Muscle of leg (tissue), 3 donors: ENCODE measurements at regions not wholly inside any gene's neighbourhood (a gene's known extent, or its start where the extent isn't known, plus 50 kb on each side); places are given as distances from the start of the nearest gene placed in this dataset.
A peak's percentile ranks its signal among the peaks of the same experiment; 100 is the strongest.
"Not testable (repeated sequence)": the region's sequence is repeated elsewhere in the genome, so short reads cannot be mapped to it uniquely, and the experiment has no call there.

Source experiments
- DNase-seq: peaks from one replicate; pipeline ENCODE4 v3.0.0; 2013
- H3K27ac ChIP-seq: one replicate; pipeline ENCODE4 v1.5.1; 2013; ENCODE audit warnings: mild to moderate bottlenecking, low read length, control low read depth
- H3K27me3 ChIP-seq: one replicate; pipeline ENCODE4 v1.6.1; 2013; ENCODE audit warnings: low read length; ENCODE audit not compliant: control insufficient read depth, insufficient read depth
- H3K36me3 ChIP-seq: one replicate; pipeline ENCODE4 v1.6.1; 2013; ENCODE audit warnings: low read length; ENCODE audit not compliant: control insufficient read depth, insufficient read depth
- H3K4me1 ChIP-seq: one replicate; pipeline ENCODE4 v1.6.1; 2013; ENCODE audit warnings: low read length; ENCODE audit not compliant: control insufficient read depth, insufficient read depth
- H3K4me3 ChIP-seq: one replicate; pipeline ENCODE4 v1.5.1; 2013; ENCODE audit warnings: low read length, control low read depth
- H3K9me3 ChIP-seq: replicated peaks from 2 replicates; pipeline ENCODE4 v1.6.1; 2013; ENCODE audit warnings: low read depth, low read length; ENCODE audit not compliant: control insufficient read depth
- WGBS: methylation state at CpG from one replicate; pipeline ENCODE4 v1.1.5; 2013; ENCODE audit warnings: missing lambda C conversion rate; ENCODE audit not compliant: insufficient coverage; 5-methylcytosine and 5-hydroxymethylcytosine counted together

- H3K9me3 ChIP-seq, H3K36me3 ChIP-seq, H3K27me3 ChIP-seq, H3K27ac ChIP-seq, H3K4me1 ChIP-seq, DNase-seq, H3K4me3 ChIP-seq: not testable (repeated sequence)
- WGBS, result 100% methylated on average over 2 of the region's 4 CpGs
Measured at GRCh38 chr6:68085599-68085998, 549.5 kb upstream of the ADGRB3 start.

GRCh38 chr6:68082086-68082485, 553.0 kb upstream of the ADGRB3 start:
- no peaks in the 10 kb centered on the region for H3K4me1 ChIP-seq
- no peaks in the 10 kb centered on the region for H3K36me3 ChIP-seq
- H3K27ac ChIP-seq, result no peak overlapping the region
- H3K9me3 ChIP-seq, result no peaks in the 10 kb centered on the region
- no peak for DNase-seq
- no peaks in the 10 kb centered on the region for H3K27me3 ChIP-seq
- no peak overlapping the region for H3K4me3 ChIP-seq

- H3K4me1 ChIP-seq, result no peaks in the 10 kb centered on the region
Measured at GRCh38 chr6:68080074-68080473, 555.0 kb upstream of the ADGRB3 start.

DNA sequence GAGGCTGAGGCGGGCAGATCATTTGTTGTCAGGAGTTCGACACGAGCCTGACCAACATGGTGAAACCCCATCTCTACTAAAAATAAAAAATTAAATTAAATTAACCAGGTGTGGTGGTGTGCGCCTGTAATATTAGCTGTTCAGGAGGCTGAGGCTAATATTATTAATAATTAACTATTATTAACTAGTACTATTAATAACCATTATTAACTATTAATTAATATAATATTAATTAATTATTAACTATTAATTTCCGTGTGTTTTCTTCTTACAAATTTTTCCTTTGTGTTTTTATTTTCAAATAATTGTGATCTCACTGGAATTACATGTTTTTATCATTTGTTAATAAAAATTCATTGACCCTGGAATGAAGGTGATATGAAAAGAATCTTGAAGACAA, 557.4 kb upstream of the ADGRB3 start:
- H3K4me3 ChIP-seq, result no peak overlapping the region
- H3K36me3 ChIP-seq, result no peaks in the 10 kb centered on the region
- no peaks in the 10 kb centered on the region for H3K27me3 ChIP-seq
- no peak overlapping the region for H3K27ac ChIP-seq
- no peaks in the 10 kb centered on the region for H3K9me3 ChIP-seq
- no peak for DNase-seq
- WGBS, result no CpG with 5 or more reads among the region's 5 CpGs
- H3K4me1 ChIP-seq, result no peaks in the 10 kb centered on the region

More at GRCh38 chr6:68080074-68080473, 555.0 kb upstream of the ADGRB3 start:
- Histone ChIP-seq H3K27me3 (no peaks in the 10 kb centered on the region), H3K4me3 (no peak overlapping the region), H3K27ac (no peak overlapping the region), H3K9me3 (no peaks in the 10 kb centered on the region), H3K36me3 (no peaks in the 10 kb centered on the region)
- WGBS, result no CpG with 5 or more reads among the region's 3 CpGs
- no peak for DNase-seq

- Histone ChIP-seq H3K9me3 (no peaks in the 10 kb centered on the region), H3K27me3 (no peaks in the 10 kb centered on the region), H3K36me3 (no peaks in the 10 kb centered on the region), H3K4me3 (no peak overlapping the region), H3K27ac (no peak overlapping the region), H3K4me1 (no peaks in the 10 kb centered on the region)
- no peak for DNase-seq
Measured at GRCh38 chr6:68071740-68072139, 563.3 kb upstream of the ADGRB3 start.

- H3K27ac ChIP-seq, result no peak overlapping the region
- H3K27me3 ChIP-seq, result no peaks in the 10 kb centered on the region
- no peaks in the 10 kb centered on the region for H3K36me3 ChIP-seq
- no peaks in the 10 kb centered on the region for H3K4me1 ChIP-seq
- H3K4me3 ChIP-seq, result no peak overlapping the region
- WGBS, result 31% methylated on average over 2 of the region's 5 CpGs
- H3K9me3 ChIP-seq, result no peaks in the 10 kb centered on the region
- DNase-seq, result no peak
Measured at GRCh38 chr6:68069921-68070710, 565.0 kb upstream of the ADGRB3 start.

DNA sequence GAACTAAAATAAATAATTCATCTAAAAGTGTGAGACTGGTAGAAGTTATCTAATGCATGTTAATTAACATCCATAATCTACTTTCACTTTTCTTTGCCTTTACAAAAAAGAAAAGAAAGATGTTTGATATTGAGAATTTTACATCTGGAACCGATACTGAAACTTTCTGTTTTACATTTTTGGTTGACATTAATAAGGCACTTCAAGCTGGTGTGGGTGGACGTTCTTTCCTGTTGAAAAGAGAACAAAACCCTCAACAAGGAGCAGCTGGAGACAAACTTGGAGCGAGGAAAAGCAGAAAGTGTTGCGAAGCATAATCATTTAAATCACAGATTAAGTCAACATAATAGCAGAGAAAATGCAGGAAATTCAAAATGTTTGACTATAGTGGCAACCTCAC, 575.2 kb upstream of the ADGRB3 start:
- H3K4me1 ChIP-seq, result no peaks in the 10 kb centered on the region
- no peak overlapping the region for H3K4me3 ChIP-seq
- no peaks in the 10 kb centered on the region for H3K27me3 ChIP-seq
- no peak overlapping the region for H3K27ac ChIP-seq
- peak; percentile 22 for DNase-seq
- WGBS, result no CpG with 5 or more reads among the region's 4 CpGs
- H3K9me3 ChIP-seq, result no peaks in the 10 kb centered on the region
- H3K36me3 ChIP-seq, result no peaks in the 10 kb centered on the region

- Histone ChIP-seq H3K4me3 (no peak overlapping the region), H3K9me3 (no peaks in the 10 kb centered on the region), H3K36me3 (no peaks in the 10 kb centered on the region), H3K4me1 (no peaks in the 10 kb centered on the region), H3K27me3 (no peaks in the 10 kb centered on the region), H3K27ac (no peak overlapping the region)
- WGBS, result no CpG with 5 or more reads among the region's 1 CpG
- DNase-seq, result no peak
Measured at GRCh38 chr6:68059261-68059660, 575.8 kb upstream of the ADGRB3 start.

DNA sequence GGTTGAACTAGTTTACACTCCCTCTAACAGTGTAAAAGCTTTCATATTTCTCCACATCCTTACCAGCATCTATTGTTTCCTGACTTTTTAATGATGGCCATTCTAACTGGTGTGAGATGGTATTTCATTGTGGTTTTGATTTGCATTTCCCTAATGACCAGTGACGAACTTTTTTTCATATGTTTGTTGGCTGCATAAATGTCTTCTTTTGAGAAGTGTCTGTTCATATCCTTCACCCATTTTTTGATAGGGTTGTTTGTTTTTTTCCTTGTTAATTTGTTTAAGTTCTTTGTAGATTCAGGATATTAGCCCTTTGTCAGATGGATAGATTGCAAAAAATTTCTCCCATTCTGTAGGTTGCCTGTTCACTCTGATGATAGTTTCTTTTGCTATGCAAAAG, 578.5 kb upstream of the ADGRB3 start:
- DNase-seq, H3K4me3 ChIP-seq, H3K27me3 ChIP-seq, H3K9me3 ChIP-seq, H3K36me3 ChIP-seq, H3K4me1 ChIP-seq, H3K27ac ChIP-seq: not testable (repeated sequence)
- no CpG with 5 or more reads among the region's 1 CpG for WGBS

DNA sequence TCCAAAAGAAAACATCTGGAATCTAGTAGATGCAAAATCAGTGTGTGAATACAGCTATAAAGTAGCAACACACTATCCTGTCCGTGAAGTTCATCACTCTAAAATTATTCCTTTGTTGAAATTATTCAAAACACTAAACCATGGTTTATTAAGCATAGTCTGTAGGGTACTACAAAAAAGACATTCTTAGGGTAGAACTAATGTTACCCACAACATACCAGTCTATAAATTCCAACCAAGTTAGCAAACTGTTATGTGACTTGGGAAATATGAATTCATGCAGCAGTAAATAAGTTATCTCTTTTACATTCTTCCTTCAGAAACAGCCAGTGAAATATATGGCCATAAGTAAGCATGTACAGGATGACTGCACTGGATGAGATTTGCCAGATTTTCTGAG, 580.3 kb upstream of the ADGRB3 start:
- WGBS, result no CpG with 5 or more reads among the region's 1 CpG
- Histone ChIP-seq H3K36me3 (no peaks in the 10 kb centered on the region), H3K4me3 (no peak overlapping the region), H3K9me3 (no peaks in the 10 kb centered on the region), H3K27ac (no peak overlapping the region), H3K4me1 (no peaks in the 10 kb centered on the region), H3K27me3 (no peaks in the 10 kb centered on the region)
- peak; percentile 73 for DNase-seq

GRCh38 chr6:68053805-68054373, 581.2 kb upstream of the ADGRB3 start:
- no peaks in the 10 kb centered on the region for H3K27me3 ChIP-seq
- no peaks in the 10 kb centered on the region for H3K9me3 ChIP-seq
- 81% methylated on average over 2 of the region's 4 CpGs for WGBS
- no peak overlapping the region for H3K4me3 ChIP-seq
- no peak overlapping the region for H3K27ac ChIP-seq
- no peaks in the 10 kb centered on the region for H3K36me3 ChIP-seq
- no peaks in the 10 kb centered on the region for H3K4me1 ChIP-seq
- no peak for DNase-seq
